ENCODE measurements at regions not wholly inside any gene's neighbourhood (a gene's known extent, or its start where the extent isn't known, plus 50 kb on each side); places are given as distances from the start of the nearest gene placed in this dataset.

DNA sequence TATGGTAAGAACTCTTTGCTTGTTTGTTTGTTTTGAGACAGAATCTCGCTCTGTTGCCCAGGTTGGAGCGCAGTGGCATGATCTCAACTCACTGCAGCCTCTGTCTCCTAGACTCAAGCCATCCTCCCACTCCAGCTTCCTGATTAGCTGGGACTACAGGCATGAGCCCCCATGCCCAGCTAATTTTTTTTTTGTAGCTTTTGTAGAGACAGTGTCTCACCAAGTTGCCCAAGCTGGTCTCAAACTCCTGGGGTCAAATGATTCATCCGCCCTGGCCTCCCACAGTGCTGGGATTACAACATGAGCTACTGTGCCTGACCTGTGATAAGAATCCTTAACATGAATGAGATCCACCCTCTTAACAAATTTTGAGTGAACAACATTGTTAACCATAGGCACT is 183.9 kb upstream of the TSHZ3 start:
- TF ChIP-seq, protein P1, sequence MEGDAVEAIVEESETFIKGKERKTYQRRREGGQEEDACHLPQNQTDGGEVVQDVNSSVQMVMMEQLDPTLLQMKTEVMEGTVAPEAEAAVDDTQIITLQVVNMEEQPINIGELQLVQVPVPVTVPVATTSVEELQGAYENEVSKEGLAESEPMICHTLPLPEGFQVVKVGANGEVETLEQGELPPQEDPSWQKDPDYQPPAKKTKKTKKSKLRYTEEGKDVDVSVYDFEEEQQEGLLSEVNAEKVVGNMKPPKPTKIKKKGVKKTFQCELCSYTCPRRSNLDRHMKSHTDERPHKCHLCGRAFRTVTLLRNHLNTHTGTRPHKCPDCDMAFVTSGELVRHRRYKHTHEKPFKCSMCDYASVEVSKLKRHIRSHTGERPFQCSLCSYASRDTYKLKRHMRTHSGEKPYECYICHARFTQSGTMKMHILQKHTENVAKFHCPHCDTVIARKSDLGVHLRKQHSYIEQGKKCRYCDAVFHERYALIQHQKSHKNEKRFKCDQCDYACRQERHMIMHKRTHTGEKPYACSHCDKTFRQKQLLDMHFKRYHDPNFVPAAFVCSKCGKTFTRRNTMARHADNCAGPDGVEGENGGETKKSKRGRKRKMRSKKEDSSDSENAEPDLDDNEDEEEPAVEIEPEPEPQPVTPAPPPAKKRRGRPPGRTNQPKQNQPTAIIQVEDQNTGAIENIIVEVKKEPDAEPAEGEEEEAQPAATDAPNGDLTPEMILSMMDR (IDR thresholded peaks at IDR 0.05; ENCODE audit: insufficient read depth, low read depth, low read length): no peak
- no peak for TF ChIP-seq EZH2 (IDR thresholded peaks at IDR 0.05; ENCODE audit: insufficient read depth, low read length)

Data from astrocyte (in vitro differentiated cells and primary cell).